GM23248 (cell line): ENCODE measurements at regions not wholly inside any gene's neighbourhood (a gene's known extent, or its start where the extent isn't known, plus 50 kb on each side); places are given as distances from the start of the nearest gene placed in this dataset.
"Not testable (repeated sequence)": the region's sequence is repeated elsewhere in the genome, so short reads cannot be mapped to it uniquely, and the experiment has no call there.

Experiments
- DNase-seq: peaks from one replicate; pipeline ENCODE4 v3.0.0-alpha.2; 2015
- H2AFZ ChIP-seq: fragments of 200-600 bp; sonication (generic); 2 replicates; pipeline ENCODE4 v1.6.1; 2016; ENCODE audit warnings: antibody characterized with exemption
- H3F3A ChIP-seq: fragments of 200-600 bp; sonication (generic); 2 replicates; pipeline ENCODE4 v1.6.1; 2016; ENCODE audit warnings: mild to moderate bottlenecking, antibody characterized with exemption, mixed run types; ENCODE audit not compliant: insufficient read depth
- H3K27ac ChIP-seq: fragments of 200-600 bp; sonication (generic); 2 replicates; pipeline ENCODE4 v1.5.1; 2016; ENCODE audit warnings: mild to moderate bottlenecking
- H3K27me3 ChIP-seq: fragments of 200-600 bp; sonication (generic); replicated peaks from 2 replicates; pipeline ENCODE4 v1.6.1; 2016; ENCODE audit warnings: mild to moderate bottlenecking; ENCODE audit not compliant: insufficient read depth
- H3K36me3 ChIP-seq: fragments of 200-600 bp; sonication (generic); 2 replicates; pipeline ENCODE4 v1.6.1; 2016; ENCODE audit warnings: low read depth, mild to moderate bottlenecking
- H3K4me1 ChIP-seq: fragments of 200-600 bp; sonication (generic); 2 replicates; pipeline ENCODE4 v1.6.1; 2016; ENCODE audit warnings: mild to moderate bottlenecking; ENCODE audit not compliant: insufficient read depth
- H3K4me2 ChIP-seq: fragments of 200-600 bp; sonication (generic); one replicate; pipeline ENCODE4 v1.6.1; 2016; ENCODE audit warnings: mild to moderate bottlenecking; ENCODE audit not compliant: unreplicated experiment
- H3K4me3 ChIP-seq: fragments of 200-600 bp; sonication (generic); 2 replicates; pipeline ENCODE4 v1.5.1; 2016; ENCODE audit warnings: mild to moderate bottlenecking
- H3K79me2 ChIP-seq: fragments of 200-600 bp; sonication (generic); 2 replicates; pipeline ENCODE4 v1.6.1; 2016; ENCODE audit warnings: mild to moderate bottlenecking; ENCODE audit not compliant: insufficient read depth
- H3K9ac ChIP-seq: fragments of 200-600 bp; sonication (generic); 2 replicates; pipeline ENCODE4 v1.6.1; 2016; ENCODE audit warnings: mild to moderate bottlenecking
- H3K9me2 ChIP-seq: fragments of 200-600 bp; sonication (generic); 2 replicates; pipeline ENCODE4 v1.6.1; 2016; ENCODE audit warnings: mixed run types, mild to moderate bottlenecking, moderate library complexity; ENCODE audit not compliant: insufficient read depth
- H3K9me3 ChIP-seq: fragments of 200-600 bp; sonication (generic); one replicate; pipeline ENCODE4 v1.6.1; 2017; ENCODE audit warnings: low read depth
- H4K20me1 ChIP-seq: fragments of 200-600 bp; sonication (generic); 2 replicates; pipeline ENCODE4 v1.6.0; 2016; ENCODE audit not compliant: insufficient read depth
- EZH2 ChIP-seq: fragments of 200-600 bp; sonication (generic); IDR thresholded peaks from 2 replicates; pipeline ENCODE4 v1.6.1; 2018; ENCODE audit warnings: antibody characterized with exemption, mild to moderate bottlenecking; ENCODE audit not compliant: insufficient read depth, poor library complexity, severe bottlenecking
- EZH2phosphoT487 ChIP-seq: fragments of 200-600 bp; sonication (generic); IDR thresholded peaks from 2 replicates; pipeline ENCODE4 v1.6.1; 2018; ENCODE audit warnings: antibody characterized with exemption, moderate library complexity, mild to moderate bottlenecking, low read depth; ENCODE audit not compliant: insufficient read depth
- WGBS, 2 experiments: methylation state at CpG; one replicate each; pipeline ENCODE4 v1.1.6; 2015 to 2017; ENCODE audit warnings: low lambda C conversion rate in 2 of 2, low coverage in 1 of 2; ENCODE audit errors: missing lambda C conversion rate in 2 of 2; 5-methylcytosine and 5-hydroxymethylcytosine counted together
- in situ Hi-C: fragments of 300-500 bp; cut with MboI; formaldehyde crosslinking; loops from 2 replicates; pipeline ENCODE4 v1.15.0; 2020

GRCh38 chr2:107529146-107529545, 297.5 kb upstream of the RGPD4 start:
- 5 to 13% methylated on average over 1 of the region's 1 CpG for WGBS, 2 experiments
- H2AFZ ChIP-seq: no peak overlapping the region

GRCh38 chr2:107530046-107530445, 296.6 kb upstream of the RGPD4 start:
- no peak overlapping the region for H3K27ac ChIP-seq
- in situ Hi-C loops: no loop called here
- no peaks in the 10 kb centered on the region for H3K9me3 ChIP-seq
- no peak overlapping the region for H3K9ac ChIP-seq
- no peaks in the 10 kb centered on the region for H3K79me2 ChIP-seq
- no peaks in the 10 kb centered on the region for H3K9me2 ChIP-seq
- no peak overlapping the region for H3K4me2 ChIP-seq
- no peaks in the 10 kb centered on the region for H3F3A ChIP-seq
- H3K4me1 ChIP-seq: no peaks in the 10 kb centered on the region
- no peak for DNase-seq
- no peaks in the 10 kb centered on the region for H3K27me3 ChIP-seq
- WGBS, 2 experiments: 13 to 21% methylated on average over 1 of the region's 1 CpG
- H4K20me1 ChIP-seq: no peaks in the 10 kb centered on the region
- no peaks in the 10 kb centered on the region for H3K36me3 ChIP-seq
- TF ChIP-seq EZH2phosphoT487 (no peak), EZH2 (no peak)
- no peak overlapping the region for H2AFZ ChIP-seq
- no peak overlapping the region for H3K4me3 ChIP-seq

More at GRCh38 chr2:107529146-107529545, 297.5 kb upstream of the RGPD4 start:
- Histone ChIP-seq H3K9ac (no peak overlapping the region), H3K9me2 (0 out of 2 replicates have a peak, but pooled peaks cover 3% of the 10 kb centered on the region), H4K20me1 (no peaks in the 10 kb centered on the region), H3K9me3 (no peaks in the 10 kb centered on the region), H3K79me2 (no peaks in the 10 kb centered on the region), H3K4me2 (no peak overlapping the region), H3K36me3 (no peaks in the 10 kb centered on the region), H3K4me1 (no peaks in the 10 kb centered on the region), H3K4me3 (no peak overlapping the region), H3F3A (no peaks in the 10 kb centered on the region), H3K27me3 (no peaks in the 10 kb centered on the region), H3K27ac (no peak overlapping the region)
- in situ Hi-C loops: no loop called here
- TF ChIP-seq EZH2: no peak
- no peak for TF ChIP-seq EZH2phosphoT487
- DNase-seq: peak; percentile 7

GRCh38 chr2:107534926-107535325, 291.8 kb upstream of the RGPD4 start:
- 73 to 79% methylated on average over 9 of the region's 9 CpGs for WGBS, 2 experiments
- H3K9me3 ChIP-seq: no peaks in the 10 kb centered on the region
- DNase-seq: no peak

GRCh38 chr2:107535905-107536689, 290.6 kb upstream of the RGPD4 start:
- in situ Hi-C loops, H4K20me1 ChIP-seq: not testable (repeated sequence)
- 78 to 79% methylated on average over 24 to 26 of the region's 28 CpGs for WGBS, 2 experiments

More at GRCh38 chr2:107534926-107535325, 291.8 kb upstream of the RGPD4 start:
- Histone ChIP-seq H3K79me2 (no peaks in the 10 kb centered on the region), H4K20me1 (no peaks in the 10 kb centered on the region), H2AFZ (no peak overlapping the region), H3K27ac (no peak overlapping the region), H3K4me1 (no peaks in the 10 kb centered on the region), H3K9ac (no peak overlapping the region), H3K9me2 (no peaks in the 10 kb centered on the region), H3F3A (no peaks in the 10 kb centered on the region), H3K4me2 (no peak overlapping the region), H3K36me3 (no peaks in the 10 kb centered on the region), H3K27me3 (no peaks in the 10 kb centered on the region), H3K4me3 (no peak overlapping the region)
- in situ Hi-C loops: no loop called here
- no peak for TF ChIP-seq EZH2
- TF ChIP-seq EZH2phosphoT487: no peak

More at GRCh38 chr2:107535905-107536689, 290.6 kb upstream of the RGPD4 start:
- H3K4me1 ChIP-seq, H3K36me3 ChIP-seq, H3K79me2 ChIP-seq, H3K4me2 ChIP-seq, H3K9ac ChIP-seq, H2AFZ ChIP-seq, DNase-seq, H3K9me2 ChIP-seq, H3F3A ChIP-seq, H3K27ac ChIP-seq, H3K27me3 ChIP-seq, H3K9me3 ChIP-seq, H3K4me3 ChIP-seq: not testable (repeated sequence)
